ENCODE measurements at regions not wholly inside any gene's neighbourhood (a gene's known extent, or its start where the extent isn't known, plus 50 kb on each side); places are given as distances from the start of the nearest gene placed in this dataset.

DNA sequence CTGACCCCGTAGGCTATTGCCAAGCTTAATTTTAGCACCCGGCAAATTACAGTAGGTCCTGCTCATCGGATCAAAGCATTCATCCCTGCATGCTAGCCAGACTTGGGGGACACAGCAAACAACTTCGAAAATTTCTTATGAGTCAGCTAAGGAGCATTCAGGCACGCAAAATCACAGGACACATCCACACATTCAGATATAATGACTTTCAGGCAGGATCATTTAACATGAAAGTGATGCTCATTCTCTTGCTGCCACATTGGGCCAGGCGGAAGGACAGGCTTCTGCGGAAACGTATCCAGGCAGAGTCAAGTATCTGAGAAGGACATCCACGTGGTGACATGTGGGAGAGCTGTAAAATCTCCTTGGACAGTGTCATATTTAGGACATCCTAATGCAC is 474.0 kb upstream of the NRP1 start:
- DNase-seq, result no peak

DNA sequence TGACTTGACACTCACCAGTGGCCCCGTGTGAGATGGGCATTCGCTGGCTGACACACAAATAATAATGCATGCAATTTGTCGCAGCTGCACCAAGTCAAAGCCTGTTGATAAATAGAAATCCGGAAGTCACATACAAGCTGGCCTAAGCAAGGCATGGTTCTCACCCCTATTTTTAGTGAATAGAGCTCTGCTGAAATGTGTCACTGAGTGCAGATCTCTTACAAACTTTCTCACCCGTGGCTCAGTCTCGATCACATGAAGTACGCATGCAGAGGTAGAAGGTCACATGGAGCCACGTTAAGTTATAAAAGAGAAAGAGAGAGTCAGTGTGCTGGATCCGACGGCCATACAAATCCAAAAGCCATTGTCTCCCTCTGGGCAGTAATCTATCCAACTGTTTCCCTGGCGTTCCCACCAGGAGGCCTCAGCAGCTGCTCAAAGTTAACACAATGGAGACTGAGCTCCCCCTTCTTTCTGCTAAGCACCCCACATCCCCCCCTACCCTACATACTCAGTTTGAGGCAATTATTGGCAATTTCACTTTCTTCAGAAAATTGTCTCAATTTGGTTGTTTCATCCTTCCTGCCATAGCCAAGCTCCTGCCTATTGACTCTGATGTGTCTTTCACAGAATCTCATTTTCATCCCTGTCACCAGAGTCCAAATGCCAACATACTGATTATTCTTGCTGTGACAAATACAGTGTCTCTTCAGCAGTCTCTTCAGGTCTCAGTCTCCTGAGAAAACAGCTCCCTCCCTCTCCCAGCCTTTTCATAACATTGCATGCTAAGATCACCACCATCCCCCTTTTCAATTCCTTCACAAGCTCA is 473.3 kb upstream of the NRP1 start:
- DNase-seq, result no peak

DNA sequence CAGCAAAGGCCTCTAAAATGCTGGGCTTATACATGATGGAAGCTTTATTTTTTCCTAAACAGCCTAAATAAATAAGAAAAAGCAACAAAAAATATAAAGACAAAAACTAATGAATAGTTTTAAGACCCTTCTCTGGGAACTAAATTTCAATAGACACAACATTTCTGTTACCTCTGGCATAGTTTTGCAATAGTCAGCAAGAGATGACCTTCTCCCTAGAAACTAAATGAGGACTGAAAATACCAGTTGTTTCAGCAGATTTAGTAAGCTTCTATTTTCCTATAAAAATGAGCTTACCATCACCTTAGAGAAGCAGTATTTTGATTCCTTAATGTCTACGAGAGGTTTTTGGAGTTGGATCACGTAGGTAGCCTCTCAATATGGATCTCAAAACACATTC is 471.4 kb upstream of the NRP1 start:
- DNase-seq, result no peak

DNA sequence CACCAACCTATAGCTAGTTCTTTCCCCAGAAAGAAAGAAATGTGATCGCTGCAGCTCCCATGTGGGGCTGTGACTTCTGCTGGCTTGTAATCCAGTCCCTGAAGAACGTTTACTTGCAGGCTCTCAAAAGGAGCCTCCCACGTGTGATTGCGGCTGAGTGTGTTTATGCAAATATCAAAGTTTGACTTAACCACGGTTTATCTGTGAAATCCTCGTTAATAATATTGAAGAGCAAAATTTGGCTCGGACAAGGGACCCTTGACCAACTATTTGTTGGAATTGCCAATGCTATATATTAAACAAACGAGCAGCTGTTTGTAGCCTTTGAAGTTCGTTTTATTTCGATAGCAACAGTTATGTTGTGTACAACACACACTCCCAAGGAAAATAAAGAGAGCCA is 470.1 kb upstream of the NRP1 start:
- DNase-seq, result no peak

DNA sequence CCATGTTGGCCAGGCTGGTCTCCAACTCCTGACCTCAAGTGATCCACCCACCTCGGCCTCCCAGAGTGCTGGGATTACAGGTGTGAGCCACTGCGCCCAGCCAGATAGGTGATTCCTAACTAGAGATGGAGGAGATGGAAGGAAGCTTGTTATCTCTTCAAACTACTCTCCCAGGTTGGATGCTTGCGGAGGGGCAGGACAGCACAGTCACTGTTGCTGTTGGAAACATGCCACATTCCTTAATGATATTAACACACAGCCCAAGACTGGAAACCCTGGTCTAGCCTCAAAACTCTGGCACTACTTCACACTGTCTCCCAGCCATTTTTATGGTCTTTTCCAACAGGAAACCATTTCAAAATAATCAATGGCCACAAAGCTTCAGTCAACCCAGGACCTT is 468.8 kb upstream of the NRP1 start:
- DNase-seq, result no peak

DNA sequence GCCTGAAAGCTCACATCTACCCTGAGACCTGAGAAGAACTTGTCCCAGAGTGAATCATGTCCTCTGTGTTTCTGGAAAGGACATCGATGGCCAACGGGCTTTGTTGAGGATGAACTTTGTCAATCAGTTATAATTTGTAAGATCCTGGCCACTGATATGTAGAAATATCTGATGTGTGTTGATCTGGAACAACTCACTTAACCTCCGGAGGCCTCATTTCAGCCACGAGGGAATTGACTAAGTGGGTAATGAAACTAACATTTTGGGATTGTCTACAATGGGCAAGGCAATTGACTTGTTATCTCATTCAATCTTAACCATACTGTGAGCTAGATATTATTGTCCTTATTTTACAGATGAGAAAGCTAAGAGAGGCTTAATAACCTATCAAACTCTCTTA is 468.1 kb upstream of the NRP1 start:
- no peak for DNase-seq

DNA sequence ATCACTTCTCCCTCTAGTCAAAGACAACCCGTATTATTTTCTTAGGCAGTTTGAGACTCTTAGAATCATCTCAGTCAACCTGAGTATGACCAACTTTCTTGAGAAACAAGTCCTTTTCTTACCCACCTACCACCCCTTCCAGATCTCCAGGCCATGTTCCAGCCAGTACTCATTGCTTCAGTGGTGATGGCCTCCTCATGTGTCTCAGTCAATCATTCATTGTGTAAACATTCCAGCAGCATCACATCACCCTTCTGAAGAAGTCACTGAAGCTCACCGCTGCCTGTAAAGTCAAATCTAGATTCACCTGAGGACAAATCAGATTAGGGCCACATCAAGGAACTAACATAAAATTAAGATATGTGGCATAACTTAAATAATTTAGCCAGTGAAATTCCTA is 467.2 kb upstream of the NRP1 start:
- DNase-seq, result no peak

DNA sequence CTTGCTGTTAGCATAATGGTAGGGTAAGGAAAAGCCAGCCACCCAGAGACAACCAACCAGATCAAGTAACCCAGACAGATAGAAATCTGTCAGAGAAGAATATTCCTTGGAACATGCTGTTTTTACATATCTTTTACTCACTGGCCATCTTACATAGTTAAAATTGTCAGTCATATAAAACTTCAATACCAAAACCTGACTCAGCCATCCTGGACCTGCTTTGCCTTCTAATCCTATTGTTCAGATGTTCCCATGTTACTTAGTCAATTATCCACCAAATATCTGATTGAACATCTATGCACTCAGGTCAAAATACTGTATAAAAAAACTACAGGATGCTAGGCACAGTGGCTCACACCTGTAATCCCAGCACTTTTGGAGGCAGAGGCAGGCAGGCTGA is 466.5 kb upstream of the NRP1 start:
- no peak for DNase-seq

DNA sequence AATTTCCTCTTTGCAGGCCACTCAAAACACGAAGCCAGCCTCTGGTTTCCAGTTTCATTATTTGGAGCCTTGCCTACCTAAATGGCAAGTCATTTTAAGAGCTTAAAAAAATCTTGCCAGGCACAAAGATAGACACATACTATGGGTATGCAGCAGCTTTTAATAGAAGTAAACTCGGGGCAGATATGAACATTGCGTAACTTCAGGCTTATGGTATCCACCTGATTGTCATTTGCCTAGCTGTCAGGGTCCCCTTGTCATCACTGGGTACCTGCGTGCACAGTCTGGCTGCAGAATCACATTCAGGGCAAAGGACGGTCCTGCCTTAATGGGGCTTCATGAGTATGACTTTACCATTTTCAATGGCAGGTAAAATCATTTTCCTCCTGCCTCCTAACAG is 466.1 kb upstream of the NRP1 start:
- no peak for DNase-seq

DNA sequence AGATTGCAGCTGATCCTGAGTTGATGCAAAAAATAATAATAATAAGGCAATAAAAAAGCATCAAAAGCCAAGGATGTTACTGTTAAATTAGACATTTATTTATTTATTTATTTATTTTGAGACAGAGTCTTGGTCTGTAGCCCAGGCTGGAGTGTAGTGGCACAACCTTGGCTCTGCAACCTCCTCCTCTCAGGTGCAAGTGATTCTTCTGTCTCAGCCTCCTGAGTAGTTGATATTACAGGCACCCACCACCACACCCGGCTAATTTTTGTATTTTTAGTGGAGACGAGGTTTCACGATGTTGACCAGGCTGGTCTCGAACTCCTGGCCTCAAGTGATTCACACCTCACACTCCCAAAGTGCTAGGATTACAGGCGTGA is 465.5 kb upstream of the NRP1 start:
- DNase-seq, result no peak

DNA sequence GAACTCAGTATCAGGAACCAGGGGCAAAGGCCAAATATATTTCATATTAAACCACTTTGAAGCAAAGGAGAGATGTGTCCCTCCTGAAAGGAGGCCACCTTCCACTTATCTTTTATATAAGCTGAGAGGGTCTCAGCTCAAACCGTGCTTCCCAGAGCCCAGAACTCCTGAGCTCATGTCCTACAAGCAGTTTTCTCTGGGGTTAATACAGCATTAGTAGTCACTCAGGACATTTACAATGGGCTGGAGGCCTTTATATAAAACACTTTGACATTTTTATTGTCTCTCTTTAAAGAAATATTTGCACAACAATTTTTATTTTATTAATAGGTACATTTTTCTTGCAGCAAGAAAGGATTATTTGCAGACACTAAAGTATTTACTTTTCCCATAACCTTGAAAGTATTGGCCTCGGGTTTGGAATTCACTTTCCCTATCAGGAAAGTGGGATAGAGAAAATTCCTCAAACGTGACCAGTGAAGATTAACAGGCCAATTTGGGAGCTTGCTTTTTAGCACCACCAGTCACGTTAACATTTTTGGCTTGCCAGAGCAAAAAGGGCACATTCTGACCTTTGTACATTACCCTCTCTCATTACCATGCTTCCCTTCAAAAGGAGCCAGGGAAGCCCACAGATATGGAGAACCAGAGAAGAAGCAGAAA is 464.9 kb upstream of the NRP1 start:
- DNase-seq, result no peak

DNA sequence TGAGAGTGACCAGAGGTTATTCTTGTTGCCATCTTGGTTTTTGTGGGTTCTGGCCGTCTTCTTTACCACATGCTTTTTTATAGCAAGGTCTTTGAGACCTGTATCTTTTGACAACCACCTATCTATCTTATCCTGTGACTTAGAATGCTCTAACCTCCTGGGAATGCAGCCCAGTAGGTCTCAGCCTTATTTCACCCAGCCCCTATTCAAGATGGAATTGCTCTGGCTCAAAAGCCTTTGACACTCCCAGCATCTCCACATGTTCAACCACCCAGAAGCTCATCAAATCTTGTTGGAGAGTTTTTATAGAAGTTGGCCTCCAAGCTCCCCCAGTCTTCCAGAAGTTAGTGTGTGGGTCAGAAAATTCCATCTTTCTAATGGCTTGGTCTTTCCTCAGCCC is 464.3 kb upstream of the NRP1 start:
- DNase-seq, result no peak

DNA sequence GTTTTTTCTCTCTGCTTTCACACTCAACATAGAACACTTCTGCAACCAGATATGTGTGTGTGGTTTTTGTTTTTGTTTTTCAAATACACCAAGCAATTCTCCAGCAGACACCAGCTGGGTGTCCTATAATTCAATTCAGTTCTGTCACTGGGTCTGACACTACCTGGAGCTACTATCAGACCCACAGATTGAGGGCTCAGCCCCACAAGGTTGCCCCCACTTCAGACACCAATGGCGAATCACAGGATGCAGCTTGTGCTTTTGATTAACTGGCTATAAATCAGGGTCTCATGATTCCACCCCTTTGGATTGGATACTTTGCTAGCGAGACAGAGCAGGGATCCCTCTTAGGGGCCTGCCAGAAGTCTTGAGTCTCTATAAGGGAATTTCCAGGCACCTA is 462.2 kb upstream of the NRP1 start:
- no peak for DNase-seq

DNA sequence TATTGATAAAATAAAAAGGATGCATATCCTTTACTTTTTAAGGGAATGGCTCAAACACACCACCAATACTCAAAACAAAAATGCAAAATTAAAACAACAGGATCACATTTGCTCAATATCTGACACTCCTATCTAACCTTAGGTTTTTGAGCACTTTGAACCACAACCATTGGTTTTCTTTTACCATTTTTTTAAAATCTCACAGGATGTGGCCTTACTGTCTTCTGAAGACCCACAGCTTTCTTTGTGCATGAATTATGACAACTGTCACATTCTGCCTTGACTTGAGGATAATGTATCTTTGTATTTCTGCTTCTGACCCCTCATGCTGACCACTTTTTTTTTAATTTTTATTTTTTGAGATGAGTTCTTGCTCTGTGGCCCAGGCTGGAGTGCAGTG is 461.1 kb upstream of the NRP1 start:
- DNase-seq, result no peak

DNA sequence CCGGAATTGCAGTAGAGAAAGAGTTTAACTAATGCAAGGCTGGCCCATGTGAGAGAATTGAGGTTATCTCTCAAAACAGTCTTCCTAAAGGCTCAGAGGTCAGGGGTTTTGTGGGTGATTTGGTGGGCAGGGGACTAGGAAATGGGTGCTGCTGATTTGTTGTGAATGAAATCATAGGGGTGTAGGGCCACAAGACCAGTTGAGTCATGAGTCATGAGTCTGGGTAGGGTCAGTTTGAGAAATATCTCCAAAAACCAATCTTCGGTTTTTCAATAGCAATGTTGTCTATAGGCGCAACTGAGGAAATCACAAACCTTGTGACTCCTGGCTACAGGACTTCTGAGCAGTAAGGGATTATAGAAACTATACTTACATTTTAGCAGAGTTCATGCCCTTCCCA is 460.0 kb upstream of the NRP1 start:
- no peak for DNase-seq

DNA sequence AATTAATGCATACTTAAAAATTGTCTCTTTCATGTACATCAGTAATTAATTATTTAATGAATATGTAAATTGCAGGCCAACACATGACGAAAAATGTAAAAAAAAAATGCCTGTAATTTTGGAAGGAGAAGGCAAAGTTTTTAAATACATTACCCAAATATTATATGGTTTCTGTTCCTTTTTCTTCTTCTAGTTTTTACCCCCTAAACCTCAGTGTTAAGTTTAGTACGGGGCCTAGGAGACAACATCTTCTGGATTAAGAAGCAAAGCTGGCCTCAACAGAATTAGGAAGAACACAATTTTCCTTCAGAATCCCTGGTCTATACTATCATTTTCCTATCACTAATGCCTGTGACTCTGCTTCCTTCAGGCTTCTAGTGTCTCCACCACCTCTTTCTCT is 459.3 kb upstream of the NRP1 start:
- DNase-seq, result no peak

DNA sequence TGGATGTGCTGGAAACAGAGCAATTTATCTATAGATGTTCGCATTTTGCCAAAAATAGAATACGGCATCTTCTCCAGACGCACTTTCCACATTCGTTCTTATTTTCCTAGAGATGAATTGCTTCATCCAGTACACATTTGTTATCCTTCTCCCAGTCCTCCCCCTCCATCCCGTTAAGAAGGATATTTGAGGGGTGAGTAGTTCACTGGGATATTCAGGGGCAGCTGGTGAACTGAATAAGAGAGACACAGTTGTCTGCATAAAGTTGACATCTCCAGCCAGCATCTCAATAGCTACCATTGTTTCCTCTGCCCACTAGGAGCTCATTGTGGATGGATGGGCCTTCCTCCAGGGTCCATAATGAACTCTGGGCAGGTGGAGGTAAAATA is 456.8 kb upstream of the NRP1 start:
- DNase-seq, result no peak

DNA sequence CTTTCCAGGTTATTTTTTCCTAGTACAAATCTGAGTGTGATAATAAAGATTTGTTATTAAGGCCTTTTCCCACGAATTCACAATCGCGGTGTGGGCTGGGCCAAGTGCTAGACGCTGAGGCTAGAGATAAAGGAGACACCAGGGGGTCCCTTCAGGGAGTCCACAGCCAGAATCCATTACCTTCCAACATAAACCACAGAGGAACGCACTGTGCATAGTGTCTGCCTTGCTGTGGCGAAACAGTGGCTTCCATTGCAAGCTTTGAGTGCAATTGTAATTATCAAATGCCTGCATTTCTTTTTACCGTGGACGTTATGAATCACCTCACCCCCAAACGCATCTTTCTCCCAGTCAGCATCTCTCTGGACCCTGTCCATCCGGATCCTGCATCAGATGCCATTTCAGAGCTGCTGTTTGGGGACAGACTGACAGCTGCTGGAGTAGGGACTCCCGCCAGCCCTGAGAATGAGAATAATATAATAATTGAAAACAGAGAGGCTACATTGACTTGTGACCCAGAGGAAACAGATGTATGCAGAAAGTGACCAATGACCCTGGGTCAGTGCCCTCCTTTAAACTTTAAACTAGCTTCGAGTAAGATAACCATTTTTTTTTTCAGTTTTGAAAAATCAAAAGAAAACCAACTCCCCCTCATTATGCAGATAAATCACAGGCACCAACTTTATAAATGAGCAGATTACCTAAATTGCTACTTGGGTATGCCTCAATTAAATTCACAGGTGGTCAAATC is 456.2 kb upstream of the NRP1 start:
- DNase-seq, result no peak

DNA sequence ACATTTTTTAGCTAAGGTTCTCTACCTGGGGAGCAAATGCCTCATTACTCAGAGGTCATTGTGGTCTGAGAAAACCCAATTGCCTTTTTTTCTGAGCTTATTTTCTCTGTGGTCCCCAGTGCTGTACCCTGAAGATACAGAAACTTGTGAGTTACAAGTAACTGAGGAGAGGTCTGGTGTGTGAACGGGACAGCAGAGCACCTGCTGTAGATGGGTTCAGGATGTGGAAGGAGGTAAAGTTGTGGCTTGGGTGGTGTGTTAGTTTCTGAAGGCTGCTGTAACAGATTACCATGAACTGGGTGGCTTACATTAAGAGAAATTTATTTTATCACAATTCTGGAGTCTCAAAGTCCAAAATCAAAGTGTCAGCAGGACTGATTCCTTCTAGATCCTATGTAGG is 449.1 kb upstream of the NRP1 start:
- no peak for DNase-seq

DNA sequence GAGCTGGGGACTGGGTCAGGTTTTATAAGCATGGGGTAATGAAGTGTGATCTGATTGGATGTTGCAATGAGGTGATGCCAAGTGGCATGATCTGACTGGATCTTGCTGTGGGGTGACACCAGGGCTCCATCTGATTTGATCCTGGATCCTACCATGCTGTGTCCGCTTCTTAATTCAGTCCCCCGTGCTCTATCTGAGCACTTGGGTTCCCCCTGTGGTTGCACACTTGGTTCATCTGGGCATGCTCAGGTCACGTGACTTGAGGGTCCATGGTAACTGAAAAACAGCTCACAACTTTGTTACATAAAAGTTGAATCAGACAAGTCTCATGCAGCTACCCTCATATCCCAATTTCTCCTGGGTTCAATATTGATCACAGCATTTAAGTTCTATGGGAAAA is 448.6 kb upstream of the NRP1 start:
- no peak for DNase-seq

DNA sequence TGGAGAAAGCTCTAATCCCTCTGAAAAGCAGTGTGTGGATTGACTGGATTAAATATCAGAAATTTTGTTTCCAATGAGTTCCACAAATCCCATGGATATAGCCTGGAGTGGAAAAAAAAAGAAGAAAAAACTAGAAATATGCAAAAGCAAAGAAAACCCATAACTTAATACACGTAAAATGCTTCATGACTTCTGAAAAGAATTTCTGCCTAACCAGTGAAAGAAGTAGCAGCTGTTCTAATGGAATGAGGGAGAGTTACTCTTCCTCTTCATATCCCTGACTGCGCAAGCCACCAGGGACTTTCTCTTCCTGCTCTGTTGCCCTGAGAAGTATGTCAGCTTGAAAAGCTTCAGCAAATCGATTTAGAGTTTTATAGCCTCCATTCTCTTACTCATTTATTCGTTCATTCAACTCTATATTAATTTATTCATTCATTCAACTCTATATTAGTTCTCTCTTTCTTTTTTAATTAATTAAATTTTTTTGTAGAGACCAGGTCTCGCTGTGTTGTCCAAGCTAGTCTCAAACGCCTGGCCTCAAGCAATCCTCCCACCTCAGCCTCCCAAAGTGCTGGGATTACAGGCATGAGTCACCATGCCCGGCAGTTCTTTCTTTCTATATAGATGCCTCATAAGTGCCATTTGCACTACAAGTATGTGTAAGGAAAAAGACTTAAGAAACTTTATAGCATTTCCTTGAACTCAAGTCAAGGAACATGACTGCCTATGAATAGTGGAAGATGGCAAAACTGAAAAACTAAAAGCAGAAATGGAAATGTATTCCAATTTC is 447.3 kb upstream of the NRP1 start:
- no peak for DNase-seq

DNA sequence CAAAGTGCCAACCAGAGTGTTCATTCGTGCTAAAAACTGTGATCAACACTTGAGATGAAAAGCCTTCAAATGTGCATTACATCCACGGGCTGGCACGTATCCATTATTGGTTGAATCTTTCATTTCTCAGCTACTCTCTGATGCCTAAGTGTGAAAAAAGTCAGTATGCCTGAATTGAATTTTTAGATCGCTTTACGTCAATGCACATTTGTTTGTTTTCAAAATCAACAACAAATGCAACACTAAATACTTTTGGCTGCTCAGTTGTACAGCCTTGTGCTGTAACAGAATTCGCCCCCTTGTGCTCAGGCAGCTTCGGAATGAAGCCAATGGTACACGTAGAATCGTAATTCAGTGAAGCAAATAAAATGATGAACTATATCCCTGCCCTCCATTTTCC is 446.5 kb upstream of the NRP1 start:
- no peak for DNase-seq

DNA sequence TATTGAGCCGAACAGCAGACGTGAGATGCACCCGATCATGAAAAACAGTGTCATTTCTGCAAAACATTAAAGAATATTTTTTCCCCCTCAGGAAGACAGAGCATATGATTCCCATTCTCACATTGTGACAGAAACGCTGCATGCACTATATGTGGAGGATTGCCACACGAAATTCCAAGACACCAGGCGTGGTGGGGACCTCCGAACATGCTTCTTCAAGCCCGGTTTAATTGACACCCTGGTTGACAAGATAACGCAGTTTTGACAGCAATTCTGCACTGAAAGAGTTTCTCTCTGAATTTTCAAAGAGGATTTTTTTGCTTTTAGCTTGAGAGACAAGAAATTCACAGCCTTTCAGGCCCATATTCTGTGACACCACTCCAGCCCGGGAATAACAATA is 442.8 kb upstream of the NRP1 start:
- DNase-seq, result no peak
